ENCODE measurements at regions not wholly inside any gene's neighbourhood (a gene's known extent, or its start where the extent isn't known, plus 50 kb on each side); places are given as distances from the start of the nearest gene placed in this dataset.

DNA sequence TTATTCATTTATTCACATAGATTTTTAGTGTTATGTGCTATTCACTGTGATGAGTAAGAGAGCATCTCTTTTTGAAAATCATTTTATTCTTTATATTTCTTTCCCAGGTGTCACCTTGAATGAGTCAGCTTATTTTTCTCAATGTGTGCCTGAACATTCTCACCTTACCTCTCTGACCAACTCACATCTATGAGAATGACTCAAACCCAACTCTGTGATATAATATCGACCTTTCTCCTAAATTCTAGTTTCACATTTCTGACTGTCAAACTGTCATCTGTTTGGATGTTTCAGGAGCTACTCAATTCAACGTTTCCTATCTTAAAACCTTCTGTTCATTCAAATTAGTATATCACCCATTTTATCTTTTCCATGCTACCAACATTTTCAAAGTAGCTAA is 630.8 kb downstream of the RERGL start:
- TF ChIP-seq, protein P1, sequence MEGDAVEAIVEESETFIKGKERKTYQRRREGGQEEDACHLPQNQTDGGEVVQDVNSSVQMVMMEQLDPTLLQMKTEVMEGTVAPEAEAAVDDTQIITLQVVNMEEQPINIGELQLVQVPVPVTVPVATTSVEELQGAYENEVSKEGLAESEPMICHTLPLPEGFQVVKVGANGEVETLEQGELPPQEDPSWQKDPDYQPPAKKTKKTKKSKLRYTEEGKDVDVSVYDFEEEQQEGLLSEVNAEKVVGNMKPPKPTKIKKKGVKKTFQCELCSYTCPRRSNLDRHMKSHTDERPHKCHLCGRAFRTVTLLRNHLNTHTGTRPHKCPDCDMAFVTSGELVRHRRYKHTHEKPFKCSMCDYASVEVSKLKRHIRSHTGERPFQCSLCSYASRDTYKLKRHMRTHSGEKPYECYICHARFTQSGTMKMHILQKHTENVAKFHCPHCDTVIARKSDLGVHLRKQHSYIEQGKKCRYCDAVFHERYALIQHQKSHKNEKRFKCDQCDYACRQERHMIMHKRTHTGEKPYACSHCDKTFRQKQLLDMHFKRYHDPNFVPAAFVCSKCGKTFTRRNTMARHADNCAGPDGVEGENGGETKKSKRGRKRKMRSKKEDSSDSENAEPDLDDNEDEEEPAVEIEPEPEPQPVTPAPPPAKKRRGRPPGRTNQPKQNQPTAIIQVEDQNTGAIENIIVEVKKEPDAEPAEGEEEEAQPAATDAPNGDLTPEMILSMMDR (IDR thresholded peaks at IDR 0.05; ENCODE audit: extremely low read depth, insufficient read depth, missing control alignments): no peak
- no peak for DNase-seq (ENCODE audit: low spot score)
- in situ Hi-C loops (cut with MboI; ENCODE audit: low pct_unique_long_range_greater_than_20kb, low sequenced_read_pairs, unreplicated experiment): no loop called here

DNA sequence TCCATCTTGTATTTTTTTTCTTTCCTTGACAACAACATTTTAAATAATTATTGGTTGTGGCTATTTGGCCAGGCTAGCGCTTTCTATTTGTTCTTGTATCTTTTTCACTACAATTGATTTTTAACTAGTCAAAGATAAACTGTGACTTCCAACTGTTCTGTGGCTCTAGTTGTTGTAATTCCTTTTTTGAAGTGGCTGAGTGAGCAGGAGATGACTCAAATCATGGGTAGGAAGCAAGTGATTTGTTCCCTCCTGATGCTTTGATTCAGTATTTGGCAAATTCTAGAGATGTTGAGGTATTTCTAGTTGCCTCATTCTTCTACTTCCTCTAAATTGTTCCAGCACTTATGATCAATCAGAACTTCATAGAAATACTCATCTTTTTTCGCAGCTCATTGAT is 633.5 kb downstream of the RERGL start:
- in situ Hi-C loops (cut with MboI; ENCODE audit: low pct_unique_long_range_greater_than_20kb, low sequenced_read_pairs, unreplicated experiment): no loop called here
- DNase-seq (ENCODE audit: low spot score): no peak
- TF ChIP-seq, protein P1 (IDR thresholded peaks at IDR 0.05; ENCODE audit: extremely low read depth, insufficient read depth, missing control alignments): no peak

DNA sequence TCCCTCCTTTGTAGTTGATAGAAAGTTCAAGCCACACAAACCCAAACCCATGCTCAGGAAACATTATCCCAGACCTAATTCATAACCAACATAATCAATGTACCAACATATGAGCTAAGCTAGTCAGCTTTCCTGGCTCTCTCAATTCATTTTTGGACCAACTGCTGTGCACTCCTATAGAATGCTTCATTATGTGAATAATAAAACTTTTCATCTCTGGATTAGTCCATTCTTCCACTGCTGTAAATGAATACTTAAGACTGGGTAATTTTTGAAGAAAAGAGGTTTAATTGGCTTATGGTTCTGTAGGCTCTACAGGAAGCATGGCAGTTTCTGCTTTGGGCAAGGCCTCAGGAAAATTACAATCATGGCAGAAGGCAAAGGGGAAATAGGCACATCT is 651.9 kb downstream of the RERGL start:
- DNase-seq (ENCODE audit: low spot score): no peak
- TF ChIP-seq, protein P1 (IDR thresholded peaks at IDR 0.05; ENCODE audit: extremely low read depth, insufficient read depth, missing control alignments): no peak
- in situ Hi-C loops (cut with MboI; ENCODE audit: low pct_unique_long_range_greater_than_20kb, low sequenced_read_pairs, unreplicated experiment): no loop called here

DNA sequence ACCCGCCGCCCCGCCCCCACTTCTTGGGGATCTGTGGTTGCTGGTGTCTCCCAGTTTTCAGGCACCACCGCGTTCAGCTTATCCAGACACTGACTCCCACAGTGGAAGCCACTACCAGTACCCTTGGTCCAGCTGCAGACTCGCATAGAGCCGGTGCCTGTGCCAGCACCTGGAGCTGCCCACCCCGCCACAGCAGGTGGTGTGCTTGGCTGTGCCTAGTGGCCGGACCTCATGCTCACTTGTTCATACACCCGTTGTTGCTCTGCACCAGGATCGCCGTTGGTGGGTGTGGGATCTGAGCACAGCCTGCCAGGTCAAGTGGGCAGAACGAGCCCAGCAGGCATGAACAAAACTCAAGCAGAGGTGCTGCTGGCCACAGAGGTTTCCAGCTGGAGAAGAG is 673.2 kb downstream of the RERGL start:
- DNase-seq (ENCODE audit: low spot score): no peak
- TF ChIP-seq, protein P1 (IDR thresholded peaks at IDR 0.05; ENCODE audit: extremely low read depth, insufficient read depth, missing control alignments): no peak
- in situ Hi-C loops (cut with MboI; ENCODE audit: low pct_unique_long_range_greater_than_20kb, low sequenced_read_pairs, unreplicated experiment): no loop called here

DNA sequence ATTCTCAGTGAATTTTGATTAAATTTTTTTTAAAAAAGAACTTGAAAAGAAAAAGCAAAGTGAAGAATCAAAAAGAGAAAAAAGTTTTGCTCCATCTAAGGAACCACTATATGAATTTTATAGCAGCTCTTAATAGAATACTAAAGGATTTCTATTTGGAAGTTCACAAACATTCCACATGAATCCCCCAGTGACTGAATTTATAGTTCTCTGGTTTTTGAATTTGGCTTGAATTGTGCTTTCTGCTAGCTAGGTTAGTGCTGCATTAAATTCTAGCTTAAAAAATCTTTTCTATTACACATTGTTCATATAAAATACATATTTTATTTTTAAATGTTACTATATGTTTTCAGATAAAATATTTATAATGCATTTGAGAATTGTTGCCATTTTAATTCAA is 675.4 kb downstream of the RERGL start:
- TF ChIP-seq, protein P1 (IDR thresholded peaks at IDR 0.05; ENCODE audit: extremely low read depth, insufficient read depth, missing control alignments): no peak
- DNase-seq (ENCODE audit: low spot score): no peak
- in situ Hi-C loops (cut with MboI; ENCODE audit: low pct_unique_long_range_greater_than_20kb, low sequenced_read_pairs, unreplicated experiment): no loop called here

DNA sequence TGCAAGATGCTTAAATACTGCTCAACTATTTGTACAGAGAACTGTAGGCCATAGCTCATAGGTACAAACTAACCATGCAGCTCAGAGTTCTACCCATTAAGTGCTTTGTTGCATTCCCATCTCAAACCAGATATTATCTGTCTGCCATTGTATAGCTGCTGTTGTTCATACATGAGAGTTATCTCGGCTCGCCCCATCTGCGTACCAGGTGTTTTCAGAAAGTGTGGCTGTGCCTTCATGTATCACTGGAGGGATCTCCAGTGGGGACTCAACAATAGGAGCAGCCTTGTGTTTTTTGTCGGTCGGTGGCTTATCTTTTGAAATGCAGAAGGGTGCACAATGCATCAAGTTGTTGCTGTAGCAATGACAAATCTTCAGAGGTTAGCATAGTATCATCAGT is 678.3 kb downstream of the RERGL start:
- no peak for DNase-seq (ENCODE audit: low spot score)
- TF ChIP-seq, protein P1 (IDR thresholded peaks at IDR 0.05; ENCODE audit: extremely low read depth, insufficient read depth, missing control alignments): no peak
- in situ Hi-C loops (cut with MboI; ENCODE audit: low pct_unique_long_range_greater_than_20kb, low sequenced_read_pairs, unreplicated experiment): no loop called here

DNA sequence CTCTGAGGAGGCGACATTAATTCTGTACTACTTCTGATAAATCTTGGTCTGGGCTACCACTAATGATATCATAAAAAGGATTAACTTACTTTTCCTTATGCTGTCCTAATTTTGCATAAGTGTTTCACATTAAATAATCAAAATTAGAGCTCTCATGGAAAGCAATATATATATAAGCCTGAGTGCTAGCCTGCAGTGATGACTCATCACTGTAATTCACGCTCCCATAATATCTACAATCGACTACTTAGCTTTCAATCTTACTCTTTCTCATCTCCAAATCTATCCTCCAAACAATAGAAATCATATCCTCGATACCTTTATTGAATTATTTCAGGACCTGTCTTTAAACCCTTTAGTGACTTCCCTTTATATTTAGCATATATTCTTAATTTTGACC is 701.3 kb downstream of the RERGL start:
- no peak for DNase-seq (ENCODE audit: low spot score)
- in situ Hi-C loops (cut with MboI; ENCODE audit: low pct_unique_long_range_greater_than_20kb, low sequenced_read_pairs, unreplicated experiment): no loop called here
- TF ChIP-seq, protein P1 (IDR thresholded peaks at IDR 0.05; ENCODE audit: extremely low read depth, insufficient read depth, missing control alignments): no peak
